ENCODE measurements at regions not wholly inside any gene's neighbourhood (a gene's known extent, or its start where the extent isn't known, plus 50 kb on each side); places are given as distances from the start of the nearest gene placed in this dataset.

- intact Hi-C loops (cut with micrococcal nuclease), result no loop called here
- H3K4me2 ChIP-seq (replicated peaks; ENCODE audit: low read depth, low read length, poor library complexity, severe bottlenecking), result no peak overlapping the region
- CTCF ChIA-PET, result no interaction called here
- H3K4me3 ChIP-seq (ENCODE audit: control extremely low read depth in 1 of 5, extremely low read depth in 1 of 5, insufficient read depth in 1 of 5, low read depth in 2 of 5, low read length in 4 of 5), result no peak overlapping the region
- H3K36me3 ChIP-seq (replicated peaks in 1 of 2; ENCODE audit: control extremely low read depth in 1 of 2, control insufficient read depth in 1 of 2, extremely low read depth in 1 of 2, insufficient read depth in 2 of 2, low read length in 1 of 2), result no peaks in the 10 kb centered on the region
- WGBS (ENCODE audit: insufficient coverage), result 94% methylated on average over 39 of the region's 40 CpGs
- no peak overlapping the region for H2AFZ ChIP-seq (ENCODE audit: insufficient read depth, low read depth, low read length, poor library complexity, severe bottlenecking)
- Mint-ChIP-seq H3K4me1 (no peaks in the 10 kb centered on the region), H3K9me3 (ENCODE audit: insufficient read depth) (no peaks in the 10 kb centered on the region), H3K4me3 (no peak overlapping the region), H3K27me3 (peaks cover 21% of the 10 kb centered on the region), H3K27ac (no peak overlapping the region)
- H3K79me2 ChIP-seq (ENCODE audit: control insufficient read depth, insufficient read depth, low read length), result no peaks in the 10 kb centered on the region
- H3K9ac ChIP-seq (ENCODE audit: low read length), result no peak overlapping the region
- POLR2A ChIA-PET, result no interaction called here
- H3K27me3 ChIP-seq (replicated peaks in 1 of 4; ENCODE audit: control extremely low read depth in 1 of 4, control insufficient read depth in 3 of 4, insufficient read depth in 4 of 4, low read length in 3 of 4), result peaks cover 0 to 8% (median 0%) of the 10 kb centered on the region in 4 experiments
- H3K27ac ChIP-seq (ENCODE audit: low read length in 2 of 2), result no peak overlapping the region
- H3K4me1 ChIP-seq (ENCODE audit: control insufficient read depth in 2 of 2, insufficient read depth in 2 of 2, low read length in 2 of 2), result no peaks in the 10 kb centered on the region
- H3K9me3 ChIP-seq (ENCODE audit: control extremely low read depth in 1 of 3, control insufficient read depth in 2 of 3, insufficient read depth in 1 of 3, low read length in 2 of 3), result no peaks in the 10 kb centered on the region
- no peak for ATAC-seq (ENCODE audit: low read depth)
- no peak for DNase-seq
- no peak for TF ChIP-seq EZH2 (IDR thresholded peaks at IDR 0.05; ENCODE audit: borderline replicate concordance, insufficient read depth, low read depth, low read length, poor library complexity, severe bottlenecking)
- TF ChIP-seq CTCF (IDR thresholded peaks at IDR 0.05), result no peak
- no peaks in the 10 kb centered on the region for H4K20me1 ChIP-seq (ENCODE audit: control insufficient read depth, insufficient read depth, low read length, poor library complexity, severe bottlenecking)
Observed at GRCh38 chr5:1729641-1730486, 69.8 kb downstream of the MRPL36 start.

GRCh38 chr5:1728846-1729245 is 70.8 kb downstream of the MRPL36 start:
- Histone ChIP-seq H4K20me1 (ENCODE audit: control insufficient read depth, insufficient read depth, low read length, poor library complexity, severe bottlenecking) (no peaks in the 10 kb centered on the region), H3K27ac (ENCODE audit: low read length in 2 of 2) (no peak overlapping the region), H3K36me3 (replicated peaks in 1 of 2; ENCODE audit: control extremely low read depth in 1 of 2, control insufficient read depth in 1 of 2, extremely low read depth in 1 of 2, insufficient read depth in 2 of 2, low read length in 1 of 2) (no peaks in the 10 kb centered on the region), H3K9ac (ENCODE audit: low read length) (no peak overlapping the region), H3K9me3 (ENCODE audit: control extremely low read depth in 1 of 3, control insufficient read depth in 2 of 3, insufficient read depth in 1 of 3, low read length in 2 of 3) (no peaks in the 10 kb centered on the region), H3K4me1 (ENCODE audit: control insufficient read depth in 2 of 2, insufficient read depth in 2 of 2, low read length in 2 of 2) (no peaks in the 10 kb centered on the region), H3K4me2 (replicated peaks; ENCODE audit: low read depth, low read length, poor library complexity, severe bottlenecking) (no peak overlapping the region), H3K27me3 (replicated peaks in 1 of 4; ENCODE audit: control extremely low read depth in 1 of 4, control insufficient read depth in 3 of 4, insufficient read depth in 4 of 4, low read length in 3 of 4) (peaks cover 0 to 12% (median 0%) of the 10 kb centered on the region in 4 experiments), H3K79me2 (ENCODE audit: control insufficient read depth, insufficient read depth, low read length) (no peaks in the 10 kb centered on the region), H3K4me3 (ENCODE audit: control extremely low read depth in 1 of 5, extremely low read depth in 1 of 5, insufficient read depth in 1 of 5, low read depth in 2 of 5, low read length in 4 of 5) (no peak overlapping the region), H2AFZ (ENCODE audit: insufficient read depth, low read depth, low read length, poor library complexity, severe bottlenecking) (no peak overlapping the region)
- H3K9me3 Mint-ChIP-seq (ENCODE audit: insufficient read depth), result no peaks in the 10 kb centered on the region
- peaks cover 21% of the 10 kb centered on the region for H3K27me3 Mint-ChIP-seq
- intact Hi-C loops (cut with micrococcal nuclease), result no loop called here
- H3K4me1 Mint-ChIP-seq, result no peaks in the 10 kb centered on the region
- no peak for ATAC-seq (ENCODE audit: low read depth)
- no peak overlapping the region for H3K27ac Mint-ChIP-seq
- POLR2A ChIA-PET, result no interaction called here
- TF ChIP-seq EZH2 (IDR thresholded peaks at IDR 0.05; ENCODE audit: borderline replicate concordance, insufficient read depth, low read depth, low read length, poor library complexity, severe bottlenecking), result no peak
- no peak for DNase-seq
- CTCF ChIA-PET, result no interaction called here
- WGBS (ENCODE audit: insufficient coverage), result 90% methylated on average over 11 of the region's 24 CpGs
- H3K4me3 Mint-ChIP-seq, result no peak overlapping the region
